Renal cortex interstitium (tissue), 11 donors: ENCODE measurements at regions not wholly inside any gene's neighbourhood (a gene's known extent, or its start where the extent isn't known, plus 50 kb on each side); places are given as distances from the start of the nearest gene placed in this dataset.

Source experiments
- DNase-seq, 11 donors: peaks; one replicate each; pipeline ENCODE4 v3.0.0-alpha.2; 2013; ENCODE audit warnings: low read depth in 9 of 11, low spot score in 4 of 11; ENCODE audit errors: extremely low read depth in 1 of 11

DNA sequence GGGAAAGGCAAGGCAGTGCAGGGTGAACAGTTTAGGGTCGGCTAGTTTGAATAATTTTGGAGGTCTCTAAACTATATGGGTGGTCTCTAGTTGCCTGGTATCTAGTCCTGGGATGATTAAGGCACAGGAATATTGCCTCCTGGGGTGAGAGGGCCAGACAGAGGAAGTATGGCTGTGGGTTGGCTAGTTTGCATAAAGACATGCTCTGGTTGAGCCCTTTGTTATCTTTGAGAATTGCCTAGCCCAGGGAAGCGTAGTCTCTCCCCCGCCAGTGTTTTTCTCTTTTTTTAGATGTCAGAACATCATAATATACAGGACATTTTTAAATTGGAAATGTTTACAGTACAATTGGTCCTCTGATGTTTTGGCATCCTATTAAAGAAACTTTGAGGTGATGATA lies 163.5 kb downstream of the PWWP3B start:
- DNase-seq, result no peak

DNA sequence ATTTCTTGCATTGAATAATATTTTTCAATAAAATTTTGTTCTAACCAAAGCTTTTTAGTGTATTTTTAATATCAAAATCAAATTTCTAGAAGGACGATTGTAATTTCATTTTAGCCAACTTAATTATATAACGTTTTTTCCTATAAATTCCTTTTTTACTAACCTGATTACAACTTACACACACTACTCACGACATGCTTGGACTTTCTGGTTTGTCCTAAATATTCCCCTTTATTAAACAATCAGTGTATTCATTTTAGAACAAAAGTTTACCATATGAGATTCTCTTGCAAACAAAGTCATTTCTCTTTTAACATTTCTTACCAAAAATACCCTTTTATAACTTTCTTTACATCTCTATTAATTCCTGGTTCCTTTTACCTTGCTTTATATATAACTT lies 173.7 kb downstream of the PWWP3B start:
- DNase-seq, result no peak

- DNase-seq, result no peak
Measured at GRCh38 chrX:106356580-106356979, 188.5 kb downstream of the PWWP3B start.

DNA sequence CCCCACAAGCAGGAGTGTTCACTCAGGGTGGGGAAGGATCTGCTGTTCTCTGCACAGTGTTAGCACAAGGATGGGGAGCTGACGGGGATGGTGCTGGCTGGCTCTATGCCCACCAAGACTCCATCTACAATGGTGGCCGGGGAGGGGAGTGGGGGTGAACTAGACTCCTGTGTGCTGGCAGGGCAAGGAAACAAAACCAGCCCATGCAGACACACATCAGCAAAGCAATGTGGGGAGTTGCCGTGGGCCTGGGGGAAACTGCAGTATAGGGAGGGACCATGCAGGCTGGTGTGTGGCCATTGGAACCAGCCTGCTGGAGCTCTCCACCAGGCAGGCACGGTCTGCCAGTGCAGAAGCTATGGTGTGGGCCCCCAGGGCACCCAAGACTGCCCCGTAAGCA lies 195.1 kb downstream of the PWWP3B start:
- DNase-seq, result no peak

GRCh38 chrX:106378616-106379015 lies 210.5 kb downstream of the PWWP3B start:
- no peak for DNase-seq

- no peak for DNase-seq
Measured at GRCh38 chrX:106391284-106391911, 220.4 kb upstream of the RADX start.

- DNase-seq, result no peak
Measured at GRCh38 chrX:106392346-106392745, 219.4 kb upstream of the RADX start.

- no peak for DNase-seq
Measured at GRCh38 chrX:106397788-106398538, 213.8 kb upstream of the RADX start.

GRCh38 chrX:106401965-106402559 lies 209.7 kb upstream of the RADX start:
- no peak for DNase-seq

- DNase-seq, result no peak
Measured at GRCh38 chrX:106404512-106404911, 207.3 kb upstream of the RADX start.

GRCh38 chrX:106415276-106415895 lies 196.4 kb upstream of the RADX start:
- no peak for DNase-seq

GRCh38 chrX:106436691-106437090 lies 175.1 kb upstream of the RADX start:
- no peak for DNase-seq

GRCh38 chrX:106437407-106437806 lies 174.4 kb upstream of the RADX start:
- DNase-seq, result no peak

- no peak for DNase-seq
Measured at GRCh38 chrX:106450405-106450804, 161.4 kb upstream of the RADX start.

GRCh38 chrX:106451933-106452332 lies 159.8 kb upstream of the RADX start:
- DNase-seq, result no peak

DNA sequence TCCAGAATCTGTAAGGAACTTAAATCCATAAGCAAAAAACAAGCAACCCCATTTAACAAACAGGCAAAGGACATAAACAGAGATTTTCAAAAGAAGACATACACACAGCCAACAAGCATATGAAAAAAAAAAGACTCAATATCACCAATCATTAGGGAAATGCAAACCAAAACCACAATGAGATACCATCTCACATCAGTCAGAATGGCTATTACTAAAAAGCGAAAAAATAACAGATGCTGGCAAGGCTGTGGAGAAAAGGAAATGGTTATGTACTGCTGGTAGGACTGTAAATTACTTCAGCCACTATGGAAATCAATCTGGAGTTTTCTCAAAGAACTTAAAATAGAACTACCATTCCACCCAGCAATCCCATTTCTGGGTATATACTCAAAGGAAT lies 156.8 kb upstream of the RADX start:
- DNase-seq, result no peak

DNA sequence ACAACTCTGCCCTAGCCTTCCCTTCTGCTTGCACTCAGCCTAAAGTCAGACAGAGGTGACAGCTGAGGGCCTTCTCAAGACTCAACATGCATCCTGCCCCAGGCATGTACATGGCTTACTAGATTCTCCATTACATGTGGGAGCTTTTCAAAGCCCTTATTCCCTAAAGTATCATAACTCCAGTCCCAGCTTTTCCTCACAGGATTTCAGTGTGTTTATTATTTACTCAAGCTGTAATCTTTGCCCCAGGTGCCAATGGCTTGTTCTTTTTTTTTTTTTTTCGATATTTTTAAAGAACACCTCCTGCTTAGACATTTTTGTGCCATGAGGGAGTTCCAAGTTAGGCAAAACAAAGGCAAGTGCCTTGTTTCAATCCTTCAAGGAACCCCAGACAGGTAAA lies 154.0 kb upstream of the RADX start:
- DNase-seq, result no peak

DNA sequence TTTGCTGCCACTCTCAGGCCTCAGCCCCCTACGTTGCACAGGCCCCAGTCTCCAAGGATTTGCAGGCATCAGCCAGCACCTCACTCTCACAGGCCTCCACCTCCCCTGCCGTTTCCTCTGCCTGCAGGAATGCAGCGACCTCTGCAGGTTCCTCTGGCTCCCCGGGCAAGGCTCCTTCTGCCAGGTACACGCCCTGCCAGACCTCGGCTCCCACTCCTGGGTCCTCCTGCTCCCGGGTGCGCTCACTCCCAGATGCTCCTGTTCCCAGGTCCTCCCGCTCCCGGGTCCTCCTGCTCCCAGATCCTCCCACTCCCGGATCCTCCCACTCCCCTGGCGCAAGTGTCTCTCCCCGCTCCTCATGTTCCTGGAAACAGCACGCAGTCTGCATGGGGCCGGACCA lies 144.4 kb upstream of the RADX start:
- no peak for DNase-seq

DNA sequence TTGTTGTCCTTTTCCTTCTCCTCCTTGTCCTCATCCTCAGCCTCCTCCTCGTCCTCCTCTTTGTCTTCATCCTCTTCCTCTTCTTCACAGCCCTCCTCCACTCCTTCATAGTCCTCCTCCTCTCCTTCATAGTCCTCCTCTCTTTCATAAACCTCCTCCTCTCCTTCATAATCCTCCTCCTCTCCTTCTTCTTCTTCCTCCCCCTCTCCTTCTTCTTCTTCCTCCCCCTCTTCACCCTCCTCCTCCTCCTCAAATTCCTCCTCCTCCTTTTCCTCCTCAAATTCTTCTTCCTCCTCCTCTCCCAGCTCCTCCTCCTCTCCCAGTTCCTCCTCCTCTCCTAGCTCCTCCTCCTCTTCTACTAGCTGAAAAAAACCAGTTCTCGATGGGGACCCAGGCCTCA lies 143.8 kb upstream of the RADX start:
- no peak for DNase-seq

DNA sequence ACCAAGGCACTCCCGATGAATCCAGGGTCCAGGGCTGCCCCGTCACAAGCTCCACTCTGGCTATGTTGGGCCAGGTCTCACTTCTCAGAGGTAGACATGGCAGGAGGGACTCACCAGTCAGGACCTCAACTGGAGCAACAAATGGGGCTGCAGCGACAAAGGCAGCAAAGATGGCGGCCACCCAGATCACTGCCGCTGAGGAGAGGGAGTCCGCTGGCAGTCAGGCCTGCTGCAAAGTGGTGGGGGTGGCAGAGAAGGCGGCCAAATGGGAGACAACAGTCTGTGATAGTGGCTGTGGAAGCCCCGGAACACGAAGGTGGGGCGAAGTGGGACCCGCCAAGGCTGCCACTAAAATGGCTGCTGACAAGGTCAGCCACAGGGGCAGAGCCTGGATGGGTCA lies 143.3 kb upstream of the RADX start:
- DNase-seq, result no peak
